Endothelial cell of umbilical vein (primary cell): ENCODE measurements at regions not wholly inside any gene's neighbourhood (a gene's known extent, or its start where the extent isn't known, plus 50 kb on each side); places are given as distances from the start of the nearest gene placed in this dataset.

Experiments used
- BruUV-seq: library from RNA; stranded (reverse); fragments of 400-500 nt; replicated peaks from 2 replicates; lab custom pipeline; 2021; lab: Mats Ljungman, UMichigan
- CTCF ChIA-PET: fragments of 300-600, 350-600 bp; sonication (Branson Sonifier 250); formaldehyde crosslinking; loops from one replicate; lab custom pipeline; 2021; ENCODE audit warnings: antibody characterized with exemption, inconsistent platforms; lab: Charles Lee
- POLR2A ChIA-PET: fragments of 300-600, 350-600 bp; sonication (Branson Sonifier 250); formaldehyde crosslinking; loops from one replicate; lab custom pipeline; 2021; ENCODE audit warnings: antibody characterized with exemption, inconsistent platforms; lab: Charles Lee
- DNase-seq: peaks from one replicate; pipeline ENCODE4 v3.0.0-alpha.2; 2011; ENCODE audit warnings: low read depth, low spot score
- FAIRE-seq: peaks from 2 replicates; lab custom pipeline; 2011; peaks lifted over from hg19 to GRCh38; lab: Jason Lieb, UNC
- H2AFZ ChIP-seq: 2 replicates; pipeline ENCODE4 v1.6.0; 2012; ENCODE audit warnings: low read depth, low read length, control low read depth, inconsistent platforms
- H3K27ac ChIP-seq: 2 replicates; pipeline ENCODE4 v1.5.1; 2011; ENCODE audit warnings: low read depth, mild to moderate bottlenecking, control low read depth, low read length, moderate library complexity; ENCODE audit not compliant: insufficient read depth
- H3K27me3 ChIP-seq, 2 experiments: 2 replicates each; pipeline versions ENCODE4 v1.6.0 to v1.6.1; 2011; ENCODE audit warnings: low read length in 2 of 2, mixed read lengths in 1 of 2; ENCODE audit not compliant: control insufficient read depth in 2 of 2, insufficient read depth in 2 of 2
- H3K36me3 ChIP-seq, 2 experiments: 2 replicates in 1 of 2; 3 replicates in 1 of 2; pipeline ENCODE4 v1.5.1; 2011; ENCODE audit warnings: low read length in 2 of 2, mild to moderate bottlenecking in 1 of 2, moderate library complexity in 1 of 2; ENCODE audit not compliant: control insufficient read depth in 2 of 2, insufficient read depth in 2 of 2; ENCODE audit errors: extremely low read depth in 1 of 2
- H3K4me1 ChIP-seq: 3 replicates; pipeline ENCODE4 v1.5.1; 2011; ENCODE audit warnings: mild to moderate bottlenecking, low read length; ENCODE audit not compliant: control insufficient read depth, insufficient read depth; ENCODE audit errors: extremely low read depth
- H3K4me2 ChIP-seq: 2 replicates; pipeline ENCODE4 v1.6.1; 2011; ENCODE audit warnings: low read length, control low read depth, mixed read lengths; ENCODE audit not compliant: insufficient read depth
- H3K4me3 ChIP-seq, 3 experiments: fragments of 200-600 bp in 1 of 3; sonication (generic), shearing (Covaris generic) in 1 of 3; replicated peaks in 1 of 3; 2 replicates each; pipeline ENCODE4 v1.5.1; 2011 to 2016; ENCODE audit warnings: control low read depth in 3 of 3, low read length in 3 of 3, mild to moderate bottlenecking in 2 of 3, inconsistent platforms in 1 of 3, low read depth in 1 of 3, moderate library complexity in 1 of 3; ENCODE audit not compliant: insufficient read depth in 1 of 3
- H3K79me2 ChIP-seq: 2 replicates; pipeline ENCODE4 v1.6.0; 2012; ENCODE audit warnings: low read length, inconsistent platforms; ENCODE audit not compliant: control insufficient read depth, insufficient read depth
- H3K9ac ChIP-seq: replicated peaks from 2 replicates; pipeline ENCODE3; 2011; ENCODE audit warnings: low read length, control low read depth; ENCODE audit not compliant: insufficient read depth; ENCODE audit errors: extremely low read depth
- H3K9me1 ChIP-seq: replicated peaks from 3 replicates; pipeline ENCODE4 v1.6.0; 2011; ENCODE audit warnings: mild to moderate bottlenecking, low read length; ENCODE audit not compliant: control insufficient read depth, insufficient read depth; ENCODE audit errors: extremely low read depth
- H3K9me3 ChIP-seq: replicated peaks from 2 replicates; pipeline ENCODE4 v1.5.1; 2012; ENCODE audit warnings: low read length, inconsistent platforms; ENCODE audit not compliant: control insufficient read depth, insufficient read depth
- H4K20me1 ChIP-seq: replicated peaks from 2 replicates; pipeline ENCODE3; 2011; ENCODE audit warnings: mild to moderate bottlenecking, low read length; ENCODE audit not compliant: control insufficient read depth, insufficient read depth; ENCODE audit errors: extremely low read depth
- EZH2 ChIP-seq: IDR thresholded peaks from 2 replicates; pipeline ENCODE4 v1.6.1; 2012; ENCODE audit warnings: borderline replicate concordance, low read depth, mild to moderate bottlenecking, moderate library complexity, low read length, inconsistent platforms; ENCODE audit not compliant: severe bottlenecking
- FOS ChIP-seq: IDR thresholded peaks from 2 replicates; pipeline ENCODE4 v1.6.1; 2011; ENCODE audit warnings: mild to moderate bottlenecking, low read length, moderate library complexity, borderline replicate concordance; ENCODE audit not compliant: insufficient read depth
- GATA2 ChIP-seq: IDR thresholded peaks from 2 replicates; pipeline ENCODE4 v1.7.0; 2011; ENCODE audit warnings: low read depth, mild to moderate bottlenecking, moderate library complexity, mixed read lengths, low read length; ENCODE audit not compliant: insufficient read length, insufficient read depth
- JUN ChIP-seq: IDR thresholded peaks from 2 replicates; pipeline ENCODE4 v1.6.1; 2011; ENCODE audit warnings: borderline replicate concordance, low read depth; ENCODE audit not compliant: insufficient read length, insufficient read depth
- MYC ChIP-seq: IDR thresholded peaks from one replicate; pipeline ENCODE4 v1.6.1; 2011; ENCODE audit warnings: mild to moderate bottlenecking, low read depth, low read length
- POLR2A ChIP-seq: IDR thresholded peaks from 2 replicates; pipeline ENCODE4 v1.6.1; 2012; ENCODE audit warnings: low read depth, mild to moderate bottlenecking, control low read depth, low read length
- POLR2AphosphoS5 ChIP-seq: IDR thresholded peaks from 2 replicates; pipeline ENCODE4 v1.6.1; 2012; ENCODE audit warnings: low read depth, mild to moderate bottlenecking, control low read depth, low read length, moderate library complexity; ENCODE audit not compliant: insufficient read depth
- dilution Hi-C: fragments of 300-500 bp; cut with MboI; formaldehyde crosslinking; loops from one replicate; pipeline ENCODE4 v1.15.0; 2019; ENCODE audit warnings: low sequenced_read_pairs; ENCODE audit not compliant: extremely low pct_ligation_motif_present
- intact Hi-C: fragments of 100-400 bp; cut with micrococcal nuclease; formaldehyde crosslinking; loops from one replicate; pipeline ENCODE4 v1.10.0; 2022
- TF ChIP-seq, protein P1 (sequence below), 2 donors: IDR thresholded peaks; 1 replicate in 1 of 2; 2 replicates in 1 of 2; pipeline ENCODE4 v1.5.1; 2011; ENCODE audit warnings: low read length in 2 of 2, mild to moderate bottlenecking in 2 of 2, moderate library complexity in 2 of 2, control low read depth in 1 of 2, inconsistent platforms in 1 of 2, low read depth in 1 of 2; ENCODE audit not compliant: insufficient read depth in 1 of 2; ENCODE audit errors: extremely low read depth in 1 of 2
- TF ChIP-seq, protein P2 (sequence below): IDR thresholded peaks from 2 replicates; pipeline ENCODE4 v1.6.1; 2011; ENCODE audit not compliant: insufficient read depth, insufficient read length

DNA sequence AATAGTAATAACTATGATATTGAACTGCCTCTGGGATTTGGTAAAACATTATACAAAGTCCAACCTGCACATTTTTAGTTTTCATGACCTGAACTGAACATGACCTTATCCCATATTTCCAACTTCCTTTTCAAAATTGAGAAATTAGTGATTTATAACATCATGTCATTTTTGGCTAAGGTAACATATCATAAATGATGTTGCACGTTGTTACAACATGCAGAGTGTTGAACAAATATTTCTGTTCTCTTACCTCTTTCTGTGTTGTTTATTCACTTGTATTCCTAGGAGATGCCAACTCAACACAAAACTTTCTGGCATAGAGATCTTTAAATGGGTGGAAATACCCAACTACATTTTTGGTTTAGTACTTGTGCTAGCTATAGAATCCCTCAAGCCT lies 496.0 kb downstream of the SLC6A15 start:
- no peaks in the 10 kb centered on the region for H3K27me3 ChIP-seq
- H3K4me3 ChIP-seq: no peak overlapping the region
- DNase-seq (no peak), FAIRE-seq (no peak)
- no peaks in the 10 kb centered on the region for H3K9me1 ChIP-seq
- H3K4me1 ChIP-seq: no peaks in the 10 kb centered on the region
- TF ChIP-seq MYC: no peak
- TF ChIP-seq GATA2: no peak
- TF ChIP-seq EZH2: no peak
- TF ChIP-seq POLR2AphosphoS5: no peak
- TF ChIP-seq, protein P1, sequence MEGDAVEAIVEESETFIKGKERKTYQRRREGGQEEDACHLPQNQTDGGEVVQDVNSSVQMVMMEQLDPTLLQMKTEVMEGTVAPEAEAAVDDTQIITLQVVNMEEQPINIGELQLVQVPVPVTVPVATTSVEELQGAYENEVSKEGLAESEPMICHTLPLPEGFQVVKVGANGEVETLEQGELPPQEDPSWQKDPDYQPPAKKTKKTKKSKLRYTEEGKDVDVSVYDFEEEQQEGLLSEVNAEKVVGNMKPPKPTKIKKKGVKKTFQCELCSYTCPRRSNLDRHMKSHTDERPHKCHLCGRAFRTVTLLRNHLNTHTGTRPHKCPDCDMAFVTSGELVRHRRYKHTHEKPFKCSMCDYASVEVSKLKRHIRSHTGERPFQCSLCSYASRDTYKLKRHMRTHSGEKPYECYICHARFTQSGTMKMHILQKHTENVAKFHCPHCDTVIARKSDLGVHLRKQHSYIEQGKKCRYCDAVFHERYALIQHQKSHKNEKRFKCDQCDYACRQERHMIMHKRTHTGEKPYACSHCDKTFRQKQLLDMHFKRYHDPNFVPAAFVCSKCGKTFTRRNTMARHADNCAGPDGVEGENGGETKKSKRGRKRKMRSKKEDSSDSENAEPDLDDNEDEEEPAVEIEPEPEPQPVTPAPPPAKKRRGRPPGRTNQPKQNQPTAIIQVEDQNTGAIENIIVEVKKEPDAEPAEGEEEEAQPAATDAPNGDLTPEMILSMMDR (IDR thresholded peaks at IDR 0.05; ENCODE audit: extremely low read depth in 1 of 2, insufficient read depth in 1 of 2, low read depth in 1 of 2, low read length in 2 of 2): no peak
- TF ChIP-seq JUN: no peak
- TF ChIP-seq POLR2A: no peak
- TF ChIP-seq, protein P2, sequence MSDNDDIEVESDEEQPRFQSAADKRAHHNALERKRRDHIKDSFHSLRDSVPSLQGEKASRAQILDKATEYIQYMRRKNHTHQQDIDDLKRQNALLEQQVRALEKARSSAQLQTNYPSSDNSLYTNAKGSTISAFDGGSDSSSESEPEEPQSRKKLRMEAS: no peak
- no peak for TF ChIP-seq FOS
- H2AFZ ChIP-seq: no peak overlapping the region
- no peak overlapping the region for H3K9ac ChIP-seq
- H3K36me3 ChIP-seq: no peaks in the 10 kb centered on the region
- intact Hi-C loops (no loop called here), dilution Hi-C loops (no loop called here)
- no peaks in the 10 kb centered on the region for H4K20me1 ChIP-seq
- ChIA-PET POLR2A (no interaction called here), CTCF (no interaction called here)
- no peak overlapping the region for H3K27ac ChIP-seq
- H3K9me3 ChIP-seq: no peaks in the 10 kb centered on the region
- H3K4me2 ChIP-seq: no peak overlapping the region
- no TSS peak for BruUV-seq
- H3K79me2 ChIP-seq: no peaks in the 10 kb centered on the region
